Smooth muscle cell (in vitro differentiated cells): ENCODE measurements at regions not wholly inside any gene's neighbourhood (a gene's known extent, or its start where the extent isn't known, plus 50 kb on each side); places are given as distances from the start of the nearest gene placed in this dataset.

Source experiments
- DNase-seq: peaks from one replicate; lab custom pipeline; 2025; ENCODE audit not compliant: unreplicated experiment; lab: John Stamatoyannopoulos, UW
- H2AFZ ChIP-seq: fragments of 200-600 bp; sonication (generic); 2 replicates; pipeline ENCODE4 v1.6.0; 2016; ENCODE audit warnings: antibody characterized with exemption, low read depth, mild to moderate bottlenecking
- H3F3A ChIP-seq: fragments of 200-600 bp; sonication (generic); 2 replicates; pipeline ENCODE4 v1.6.0; 2017; ENCODE audit warnings: antibody characterized with exemption, low read depth
- H3K27ac ChIP-seq: fragments of 200-600 bp; sonication (generic); 2 replicates; pipeline ENCODE4 v1.5.1; 2016; ENCODE audit warnings: low read depth, mild to moderate bottlenecking
- H3K27me3 ChIP-seq: fragments of 200-600 bp; sonication (generic); 2 replicates; pipeline ENCODE4 v1.6.1; 2016; ENCODE audit warnings: low read depth, mild to moderate bottlenecking
- H3K36me3 ChIP-seq: fragments of 200-600 bp; sonication (generic); 2 replicates; pipeline ENCODE4 v1.5.1; 2016; ENCODE audit warnings: low read depth
- H3K4me1 ChIP-seq: fragments of 200-600 bp; sonication (generic); 2 replicates; pipeline ENCODE4 v1.5.1; 2016; ENCODE audit warnings: low read depth
- H3K4me2 ChIP-seq: fragments of 200-600 bp; sonication (generic); 2 replicates; pipeline ENCODE4 v1.6.0; 2016; ENCODE audit warnings: mild to moderate bottlenecking
- H3K4me3 ChIP-seq: fragments of 200-600 bp; sonication (generic); 2 replicates; pipeline ENCODE4 v1.5.1; 2016; ENCODE audit warnings: mild to moderate bottlenecking
- H3K79me2 ChIP-seq: fragments of 200-600 bp; sonication (generic); 2 replicates; pipeline ENCODE4 v1.6.0; 2016; ENCODE audit warnings: low read depth, mild to moderate bottlenecking
- H3K9ac ChIP-seq: fragments of 200-600 bp; sonication (generic); 2 replicates; pipeline ENCODE4 v1.6.0; 2016; ENCODE audit warnings: low read depth
- H3K9me3 ChIP-seq: fragments of 200-600 bp; sonication (generic); replicated peaks from 2 replicates; pipeline ENCODE4 v1.5.1; 2016; ENCODE audit warnings: low read depth
- H4K20me1 ChIP-seq: fragments of 200-600 bp; sonication (generic); 2 replicates; pipeline ENCODE4 v1.6.0; 2016; ENCODE audit warnings: low read depth
- WGBS: methylation state at CpG from one replicate; pipeline ENCODE4 v1.1.7; 2016; ENCODE audit warnings: low lambda C conversion rate; 5-methylcytosine and 5-hydroxymethylcytosine counted together
- TF ChIP-seq, protein P1 (sequence below): fragments of 200-600 bp; sonication (generic); IDR thresholded peaks from 2 replicates; pipeline ENCODE4 v1.5.1; 2017; ENCODE audit warnings: borderline replicate concordance, mild to moderate bottlenecking, antibody characterized with exemption; ENCODE audit not compliant: insufficient read depth, poor library complexity, severe bottlenecking

DNA sequence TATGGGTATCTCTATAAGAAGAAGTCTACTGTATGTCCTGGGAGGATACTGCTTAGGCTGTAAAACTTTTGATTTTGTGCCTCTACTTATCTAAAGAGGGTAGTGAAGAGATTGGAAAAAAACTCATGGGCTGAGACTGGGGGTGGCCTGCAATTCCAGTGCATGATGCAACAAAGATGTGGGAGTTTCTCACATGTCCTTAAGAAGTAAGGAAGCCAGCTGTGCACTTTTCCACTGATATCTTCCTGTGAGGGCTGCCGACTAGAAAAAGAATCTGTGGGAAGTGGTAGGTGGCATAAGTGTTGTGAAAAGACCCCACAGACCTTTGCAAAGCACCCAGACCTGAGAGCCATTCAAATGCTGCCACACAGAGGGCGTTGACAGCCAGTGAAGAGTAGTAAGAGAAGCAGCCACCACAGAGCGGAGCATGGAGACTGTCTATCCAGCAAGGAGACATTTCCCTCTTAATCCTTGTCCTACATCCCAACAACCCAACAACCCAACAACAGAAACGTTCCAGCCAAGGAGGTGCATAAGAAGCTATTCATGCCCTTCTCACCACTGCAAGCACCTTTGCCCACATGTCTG is 65.1 kb downstream of the PFDN4 start:
- Histone ChIP-seq H3F3A (peaks cover 4% of the 10 kb centered on the region), H3K9me3 (no peaks in the 10 kb centered on the region), H3K4me2 (no peak overlapping the region), H3K36me3 (no peaks in the 10 kb centered on the region), H3K4me1 (peaks cover 1% of the 10 kb centered on the region), H3K27me3 (no peaks in the 10 kb centered on the region), H3K4me3 (no peak overlapping the region), H3K9ac (no peak overlapping the region), H3K27ac (no peak overlapping the region), H3K79me2 (no peaks in the 10 kb centered on the region), H2AFZ (no peak overlapping the region), H4K20me1 (no peaks in the 10 kb centered on the region)
- 56% methylated on average over 4 of the region's 4 CpGs for WGBS
- TF ChIP-seq, protein P1, sequence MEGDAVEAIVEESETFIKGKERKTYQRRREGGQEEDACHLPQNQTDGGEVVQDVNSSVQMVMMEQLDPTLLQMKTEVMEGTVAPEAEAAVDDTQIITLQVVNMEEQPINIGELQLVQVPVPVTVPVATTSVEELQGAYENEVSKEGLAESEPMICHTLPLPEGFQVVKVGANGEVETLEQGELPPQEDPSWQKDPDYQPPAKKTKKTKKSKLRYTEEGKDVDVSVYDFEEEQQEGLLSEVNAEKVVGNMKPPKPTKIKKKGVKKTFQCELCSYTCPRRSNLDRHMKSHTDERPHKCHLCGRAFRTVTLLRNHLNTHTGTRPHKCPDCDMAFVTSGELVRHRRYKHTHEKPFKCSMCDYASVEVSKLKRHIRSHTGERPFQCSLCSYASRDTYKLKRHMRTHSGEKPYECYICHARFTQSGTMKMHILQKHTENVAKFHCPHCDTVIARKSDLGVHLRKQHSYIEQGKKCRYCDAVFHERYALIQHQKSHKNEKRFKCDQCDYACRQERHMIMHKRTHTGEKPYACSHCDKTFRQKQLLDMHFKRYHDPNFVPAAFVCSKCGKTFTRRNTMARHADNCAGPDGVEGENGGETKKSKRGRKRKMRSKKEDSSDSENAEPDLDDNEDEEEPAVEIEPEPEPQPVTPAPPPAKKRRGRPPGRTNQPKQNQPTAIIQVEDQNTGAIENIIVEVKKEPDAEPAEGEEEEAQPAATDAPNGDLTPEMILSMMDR, result no peak
- no peak for DNase-seq

- TF ChIP-seq, protein P1, result no peak
- Histone ChIP-seq H2AFZ (no peak overlapping the region), H3K9me3 (no peaks in the 10 kb centered on the region), H3K4me2 (no peak overlapping the region), H3K9ac (no peak overlapping the region), H4K20me1 (no peaks in the 10 kb centered on the region), H3K4me3 (no peak overlapping the region), H3K79me2 (no peaks in the 10 kb centered on the region), H3F3A (no peaks in the 10 kb centered on the region), H3K4me1 (no peaks in the 10 kb centered on the region), H3K27me3 (no peaks in the 10 kb centered on the region), H3K36me3 (no peaks in the 10 kb centered on the region), H3K27ac (peak overlapping the region; percentile 54)
- WGBS, result 87% methylated on average over 4 of the region's 4 CpGs
- DNase-seq, result no peak
These were observed 67.6 kb downstream of the PFDN4 start for GRCh38 chr20:54275359-54276111.

GRCh38 chr20:54276577-54277169 is 68.8 kb downstream of the PFDN4 start:
- no peak overlapping the region for H2AFZ ChIP-seq
- WGBS, result 61% methylated on average over 4 of the region's 4 CpGs

More at GRCh38 chr20:54276577-54277169, 68.8 kb downstream of the PFDN4 start:
- Histone ChIP-seq H4K20me1 (no peaks in the 10 kb centered on the region), H3K9me3 (no peaks in the 10 kb centered on the region), H3K4me1 (no peaks in the 10 kb centered on the region), H3K36me3 (no peaks in the 10 kb centered on the region), H3K4me3 (no peak overlapping the region), H3K79me2 (no peaks in the 10 kb centered on the region), H3K9ac (no peak overlapping the region), H3K27me3 (no peaks in the 10 kb centered on the region), H3K27ac (peak overlapping the region; percentile 54), H3K4me2 (no peak overlapping the region), H3F3A (no peaks in the 10 kb centered on the region)
- no peak for DNase-seq
- TF ChIP-seq, protein P1, result no peak
